Smooth muscle cell (in vitro differentiated cells): ENCODE measurements at regions not wholly inside any gene's neighbourhood (a gene's known extent, or its start where the extent isn't known, plus 50 kb on each side); places are given as distances from the start of the nearest gene placed in this dataset.

Experiments
- DNase-seq: peaks from one replicate; lab custom pipeline; 2025; ENCODE audit not compliant: unreplicated experiment; lab: John Stamatoyannopoulos, UW
- H2AFZ ChIP-seq: fragments of 200-600 bp; sonication (generic); 2 replicates; pipeline ENCODE4 v1.6.0; 2016; ENCODE audit warnings: antibody characterized with exemption, low read depth, mild to moderate bottlenecking
- H3F3A ChIP-seq: fragments of 200-600 bp; sonication (generic); 2 replicates; pipeline ENCODE4 v1.6.0; 2017; ENCODE audit warnings: antibody characterized with exemption, low read depth
- H3K27ac ChIP-seq: fragments of 200-600 bp; sonication (generic); 2 replicates; pipeline ENCODE4 v1.5.1; 2016; ENCODE audit warnings: low read depth, mild to moderate bottlenecking
- H3K27me3 ChIP-seq: fragments of 200-600 bp; sonication (generic); 2 replicates; pipeline ENCODE4 v1.6.1; 2016; ENCODE audit warnings: low read depth, mild to moderate bottlenecking
- H3K36me3 ChIP-seq: fragments of 200-600 bp; sonication (generic); 2 replicates; pipeline ENCODE4 v1.5.1; 2016; ENCODE audit warnings: low read depth
- H3K4me1 ChIP-seq: fragments of 200-600 bp; sonication (generic); 2 replicates; pipeline ENCODE4 v1.5.1; 2016; ENCODE audit warnings: low read depth
- H3K4me2 ChIP-seq: fragments of 200-600 bp; sonication (generic); 2 replicates; pipeline ENCODE4 v1.6.0; 2016; ENCODE audit warnings: mild to moderate bottlenecking
- H3K4me3 ChIP-seq: fragments of 200-600 bp; sonication (generic); 2 replicates; pipeline ENCODE4 v1.5.1; 2016; ENCODE audit warnings: mild to moderate bottlenecking
- H3K79me2 ChIP-seq: fragments of 200-600 bp; sonication (generic); 2 replicates; pipeline ENCODE4 v1.6.0; 2016; ENCODE audit warnings: low read depth, mild to moderate bottlenecking
- H3K9ac ChIP-seq: fragments of 200-600 bp; sonication (generic); 2 replicates; pipeline ENCODE4 v1.6.0; 2016; ENCODE audit warnings: low read depth
- H3K9me3 ChIP-seq: fragments of 200-600 bp; sonication (generic); replicated peaks from 2 replicates; pipeline ENCODE4 v1.5.1; 2016; ENCODE audit warnings: low read depth
- H4K20me1 ChIP-seq: fragments of 200-600 bp; sonication (generic); 2 replicates; pipeline ENCODE4 v1.6.0; 2016; ENCODE audit warnings: low read depth
- WGBS: methylation state at CpG from one replicate; pipeline ENCODE4 v1.1.7; 2016; ENCODE audit warnings: low lambda C conversion rate; 5-methylcytosine and 5-hydroxymethylcytosine counted together
- TF ChIP-seq, protein P1 (sequence below): fragments of 200-600 bp; sonication (generic); IDR thresholded peaks from 2 replicates; pipeline ENCODE4 v1.5.1; 2017; ENCODE audit warnings: borderline replicate concordance, mild to moderate bottlenecking, antibody characterized with exemption; ENCODE audit not compliant: insufficient read depth, poor library complexity, severe bottlenecking

DNA sequence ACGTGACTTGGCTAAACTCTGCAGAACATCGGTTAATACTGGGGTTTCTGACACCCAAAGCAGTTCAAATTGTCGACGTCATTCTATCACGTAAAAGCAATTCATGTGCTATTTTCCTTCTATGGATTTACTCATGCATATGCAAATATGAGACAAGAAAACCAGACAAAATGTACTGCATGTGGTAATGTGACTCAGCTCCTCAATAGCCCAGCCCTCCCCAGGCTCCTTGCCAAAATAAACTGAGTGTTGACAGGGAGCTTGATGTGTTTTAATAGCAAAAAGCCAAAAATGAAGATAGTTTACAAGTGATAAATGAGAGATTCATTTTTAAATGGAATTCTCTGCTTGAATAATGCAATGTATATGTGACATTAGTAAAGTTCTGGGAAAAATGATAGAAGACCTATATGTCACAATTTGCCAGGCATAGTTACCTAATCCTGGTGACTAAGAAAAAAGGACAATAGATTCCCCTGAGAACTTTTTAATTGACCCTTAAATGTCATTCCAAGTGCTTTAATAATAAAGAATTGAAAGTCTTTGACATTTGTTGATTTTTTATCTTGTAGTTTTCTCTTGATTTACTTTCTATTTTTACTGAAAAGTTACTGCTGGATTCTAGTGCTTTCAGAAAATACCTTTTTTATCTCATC lies 1700.6 kb upstream of the TENM3 start:
- no peak overlapping the region for H2AFZ ChIP-seq
- H3K4me2 ChIP-seq = peak overlapping the region; percentile 51
- H3K9me3 ChIP-seq = no peaks in the 10 kb centered on the region
- 63% methylated on average over 5 of the region's 5 CpGs for WGBS
- no peak overlapping the region for H3K9ac ChIP-seq
- no peak overlapping the region for H3K27ac ChIP-seq
- no peaks in the 10 kb centered on the region for H3K27me3 ChIP-seq
- no peaks in the 10 kb centered on the region for H3K36me3 ChIP-seq
- peaks cover 12% of the 10 kb centered on the region for H3K4me1 ChIP-seq
- no peaks in the 10 kb centered on the region for H4K20me1 ChIP-seq
- H3F3A ChIP-seq = no peaks in the 10 kb centered on the region
- TF ChIP-seq, protein P1, sequence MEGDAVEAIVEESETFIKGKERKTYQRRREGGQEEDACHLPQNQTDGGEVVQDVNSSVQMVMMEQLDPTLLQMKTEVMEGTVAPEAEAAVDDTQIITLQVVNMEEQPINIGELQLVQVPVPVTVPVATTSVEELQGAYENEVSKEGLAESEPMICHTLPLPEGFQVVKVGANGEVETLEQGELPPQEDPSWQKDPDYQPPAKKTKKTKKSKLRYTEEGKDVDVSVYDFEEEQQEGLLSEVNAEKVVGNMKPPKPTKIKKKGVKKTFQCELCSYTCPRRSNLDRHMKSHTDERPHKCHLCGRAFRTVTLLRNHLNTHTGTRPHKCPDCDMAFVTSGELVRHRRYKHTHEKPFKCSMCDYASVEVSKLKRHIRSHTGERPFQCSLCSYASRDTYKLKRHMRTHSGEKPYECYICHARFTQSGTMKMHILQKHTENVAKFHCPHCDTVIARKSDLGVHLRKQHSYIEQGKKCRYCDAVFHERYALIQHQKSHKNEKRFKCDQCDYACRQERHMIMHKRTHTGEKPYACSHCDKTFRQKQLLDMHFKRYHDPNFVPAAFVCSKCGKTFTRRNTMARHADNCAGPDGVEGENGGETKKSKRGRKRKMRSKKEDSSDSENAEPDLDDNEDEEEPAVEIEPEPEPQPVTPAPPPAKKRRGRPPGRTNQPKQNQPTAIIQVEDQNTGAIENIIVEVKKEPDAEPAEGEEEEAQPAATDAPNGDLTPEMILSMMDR = no peak
- no peaks in the 10 kb centered on the region for H3K79me2 ChIP-seq
- no peak for DNase-seq
- no peak overlapping the region for H3K4me3 ChIP-seq

DNA sequence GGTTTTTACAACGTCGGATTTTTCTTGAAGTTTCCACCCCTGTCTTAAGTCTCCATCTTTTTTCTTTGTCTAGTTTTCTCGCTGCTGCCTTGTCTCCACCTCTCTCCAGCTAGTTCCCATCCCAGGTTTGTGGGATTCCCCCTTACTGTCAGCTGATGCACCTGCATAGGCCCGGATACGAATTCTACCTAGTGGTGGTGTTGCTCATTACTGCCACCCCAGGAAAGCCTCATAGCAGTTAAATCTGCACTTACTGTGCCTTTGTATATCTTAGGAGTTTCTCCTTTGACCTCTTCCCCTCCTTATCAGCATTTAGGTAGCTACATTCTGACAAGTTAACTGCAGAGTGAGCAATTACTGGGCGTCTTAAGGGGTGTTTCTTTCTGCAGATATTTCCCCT lies 1693.1 kb upstream of the TENM3 start:
- 27% methylated on average over 6 of the region's 6 CpGs for WGBS

DNA sequence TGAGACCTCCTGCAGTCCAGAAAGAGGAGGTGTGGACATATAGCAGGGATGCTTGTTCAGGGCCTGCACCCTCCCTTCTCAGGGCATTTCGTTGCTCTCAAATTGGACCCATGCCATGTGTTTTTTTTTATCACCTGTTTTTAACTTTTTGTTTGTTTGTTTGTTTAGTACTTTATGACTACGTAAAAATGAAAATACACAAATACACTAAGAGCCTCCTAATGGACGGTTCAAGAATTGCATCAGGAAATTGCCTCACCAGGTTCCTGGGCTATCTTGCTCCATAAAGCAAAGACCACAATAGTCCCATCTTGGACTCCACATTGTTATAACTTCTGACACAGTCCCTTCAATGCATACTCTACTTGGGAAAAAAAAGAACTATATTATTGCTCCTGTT lies 1685.9 kb upstream of the TENM3 start:
- Histone ChIP-seq H3K9ac (no peak overlapping the region), H3K79me2 (no peaks in the 10 kb centered on the region), H3F3A (no peaks in the 10 kb centered on the region), H3K4me3 (no peak overlapping the region), H2AFZ (no peak overlapping the region), H3K27me3 (no peaks in the 10 kb centered on the region), H3K4me1 (no peaks in the 10 kb centered on the region), H3K4me2 (no peak overlapping the region), H4K20me1 (no peaks in the 10 kb centered on the region), H3K27ac (no peak overlapping the region), H3K9me3 (no peaks in the 10 kb centered on the region), H3K36me3 (no peaks in the 10 kb centered on the region)
- 70% methylated on average over 3 of the region's 3 CpGs for WGBS
- TF ChIP-seq, protein P1 = peak; percentile 29
- no peak for DNase-seq

More for the DNA sequence above, 1693.1 kb upstream of the TENM3 start:
- no peaks in the 10 kb centered on the region for H3K79me2 ChIP-seq
- no peaks in the 10 kb centered on the region for H3K4me1 ChIP-seq
- H3F3A ChIP-seq = no peaks in the 10 kb centered on the region
- H2AFZ ChIP-seq = no peak overlapping the region
- H3K4me3 ChIP-seq = no peak overlapping the region
- H3K9ac ChIP-seq = no peak overlapping the region
- no peaks in the 10 kb centered on the region for H3K36me3 ChIP-seq
- H3K27ac ChIP-seq = no peak overlapping the region
- H3K27me3 ChIP-seq = no peaks in the 10 kb centered on the region
- no peaks in the 10 kb centered on the region for H4K20me1 ChIP-seq
- DNase-seq = no peak
- no peak overlapping the region for H3K4me2 ChIP-seq
- TF ChIP-seq, protein P1 = no peak
- H3K9me3 ChIP-seq = no peaks in the 10 kb centered on the region

DNA sequence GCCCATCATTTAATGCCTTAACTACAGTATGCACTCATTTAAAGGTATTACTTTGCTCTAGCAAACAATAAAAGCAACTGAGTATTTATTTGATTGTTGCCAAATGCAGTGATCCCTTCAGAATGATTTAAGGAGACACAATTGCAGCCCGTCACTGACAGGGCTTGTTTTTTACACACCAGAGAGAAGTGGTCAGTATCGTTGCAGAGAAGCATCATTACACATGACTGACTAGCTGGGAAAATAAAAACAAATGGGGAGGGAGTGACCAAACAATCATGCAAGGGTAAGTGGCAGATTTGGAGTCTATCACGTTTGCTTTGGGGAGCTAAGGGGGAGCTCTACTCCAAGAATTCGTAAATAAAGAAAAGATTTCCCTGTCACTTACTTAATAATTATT lies 1685.3 kb upstream of the TENM3 start:
- 82% methylated on average over 4 of the region's 4 CpGs for WGBS
- Histone ChIP-seq H3K4me3 (no peak overlapping the region), H4K20me1 (no peaks in the 10 kb centered on the region), H3K4me1 (no peaks in the 10 kb centered on the region), H3K9me3 (no peaks in the 10 kb centered on the region), H3K27me3 (no peaks in the 10 kb centered on the region), H2AFZ (no peak overlapping the region), H3K79me2 (no peaks in the 10 kb centered on the region), H3K9ac (no peak overlapping the region), H3F3A (no peaks in the 10 kb centered on the region), H3K27ac (no peak overlapping the region), H3K4me2 (no peak overlapping the region), H3K36me3 (no peaks in the 10 kb centered on the region)
- no peak for DNase-seq
- TF ChIP-seq, protein P1 = no peak
